ENCODE measurements at regions not wholly inside any gene's neighbourhood (a gene's known extent, or its start where the extent isn't known, plus 50 kb on each side); places are given as distances from the start of the nearest gene placed in this dataset.
"Not testable (repeated sequence)": the region's sequence is repeated elsewhere in the genome, so short reads cannot be mapped to it uniquely, and the experiment has no call there.

- TF ChIP-seq HDGF (IDR thresholded peaks at IDR 0.05; ENCODE audit: borderline replicate concordance); TARDBP (IDR thresholded peaks at IDR 0.05); ARNT (IDR thresholded peaks at IDR 0.05); ELF4 (IDR thresholded peaks at IDR 0.05); SP1 (IDR thresholded peaks at IDR 0.05); NFRKB (IDR thresholded peaks at IDR 0.05): not testable (repeated sequence)
Observed at GRCh38 chr9:12441080-12441479, 252.1 kb upstream of the TYRP1 start.
